SK-N-SH (cell line): ENCODE measurements at regions not wholly inside any gene's neighbourhood (a gene's known extent, or its start where the extent isn't known, plus 50 kb on each side); places are given as distances from the start of the nearest gene placed in this dataset.

Experiments
- CTCF ChIA-PET: fragments of 300-600, 350-600 bp; formaldehyde crosslinking; extraction: SDS; loops from one replicate; lab custom pipeline; 2021; lab: Yijun Ruan, JAX
- POLR2A ChIA-PET: fragments of 350-600 bp; sonication (Branson Sonifier 250); formaldehyde crosslinking; extraction: SDS; loops from one replicate; lab custom pipeline; 2020; ENCODE audit warnings: antibody characterized with exemption, inconsistent platforms; lab: Yijun Ruan, JAX
- DNase-seq: peaks from one replicate; pipeline ENCODE4 v3.0.0; 2012
- H2AFZ ChIP-seq: fragments of 200-600 bp; sonication (generic); 2 replicates; pipeline ENCODE4 v1.8.1; 2016; ENCODE audit warnings: antibody characterized with exemption, mild to moderate bottlenecking, low read depth
- H3F3A ChIP-seq: fragments of 200-600 bp; sonication (generic); replicated peaks from 2 replicates; pipeline ENCODE3; 2016; ENCODE audit warnings: antibody characterized with exemption, mild to moderate bottlenecking; ENCODE audit not compliant: insufficient read depth
- H3K27ac ChIP-seq, 2 experiments: fragments of 200-500 bp in 1 of 2; fragments of 200-600 bp in 1 of 2; sonication (Bioruptor generic) in 1 of 2; sonication (generic), shearing (Covaris generic) in 1 of 2; 2 replicates each; pipeline versions ENCODE4 v1.5.1 to v1.6.1; 2014 to 2016; ENCODE audit warnings: low read depth in 2 of 2, inconsistent platforms in 1 of 2, low read length in 1 of 2, mild to moderate bottlenecking in 1 of 2, mixed read lengths in 1 of 2
- H3K27me3 ChIP-seq: fragments of 200-600 bp; sonication (generic), shearing (Covaris generic); 2 replicates; pipeline ENCODE4 v1.6.1; 2016; ENCODE audit warnings: mixed run types; ENCODE audit not compliant: insufficient read depth
- H3K36me3 ChIP-seq, 2 experiments: fragments of 200-500 bp in 1 of 2; fragments of 200-600 bp in 1 of 2; sonication (Bioruptor generic) in 1 of 2; sonication (generic) in 1 of 2; replicated peaks in 1 of 2; 2 replicates each; pipeline versions ENCODE3 to v1.5.1; 2014 to 2016; ENCODE audit warnings: low read length in 1 of 2, mild to moderate bottlenecking in 1 of 2; ENCODE audit not compliant: insufficient read depth in 2 of 2, control insufficient read depth in 1 of 2
- H3K4me1 ChIP-seq, 2 experiments: fragments of 200-500 bp in 1 of 2; fragments of 200-600 bp in 1 of 2; sonication (Bioruptor generic) in 1 of 2; sonication (generic), shearing (Covaris generic) in 1 of 2; 2 replicates each; pipeline versions ENCODE4 v1.5.1 to v1.6.1; 2014 to 2016; ENCODE audit warnings: low read depth in 1 of 2, low read length in 1 of 2, mixed run types in 1 of 2; ENCODE audit not compliant: insufficient read depth in 2 of 2, control insufficient read depth in 1 of 2
- H3K4me2 ChIP-seq: fragments of 200-600 bp; sonication (generic), shearing (Covaris generic); 2 replicates; pipeline ENCODE4 v1.6.1; 2017; ENCODE audit warnings: mixed run types
- H3K4me3 ChIP-seq, 2 experiments: fragments of 200-500 bp in 1 of 2; fragments of 200-600 bp in 1 of 2; sonication (Bioruptor generic) in 1 of 2; sonication (generic), shearing (Covaris generic) in 1 of 2; 2 replicates each; pipeline versions ENCODE4 v1.5.1 to v1.8.1; 2014 to 2016; ENCODE audit warnings: low read depth in 2 of 2, inconsistent platforms in 1 of 2, low read length in 1 of 2, mild to moderate bottlenecking in 1 of 2, mixed read lengths in 1 of 2, moderate library complexity in 1 of 2
- H3K79me2 ChIP-seq: fragments of 200-600 bp; sonication (generic); 2 replicates; pipeline ENCODE4 v1.8.1; 2017; ENCODE audit warnings: mild to moderate bottlenecking; ENCODE audit not compliant: insufficient read depth
- H3K9ac ChIP-seq: fragments of 200-600 bp; sonication (generic); 2 replicates; pipeline ENCODE4 v1.6.1; 2017; ENCODE audit warnings: mixed run types
- H3K9me2 ChIP-seq: fragments of 200-600 bp; sonication (generic); 2 replicates; pipeline ENCODE4 v1.6.1; 2017; ENCODE audit warnings: mixed run types
- H3K9me3 ChIP-seq: fragments of 200-600 bp; sonication (generic); 2 replicates; pipeline ENCODE4 v1.6.1; 2017; ENCODE audit warnings: mixed run types, mild to moderate bottlenecking, moderate library complexity
- H4K20me1 ChIP-seq: fragments of 200-600 bp; sonication (generic); 2 replicates; pipeline ENCODE4 v1.6.1; 2017; ENCODE audit warnings: mild to moderate bottlenecking, mixed run types; ENCODE audit not compliant: insufficient read depth
- CHD2 ChIP-seq: fragments of 150-350 bp; IDR thresholded peaks from 2 replicates; pipeline ENCODE4 v1.6.1; 2018; ENCODE audit warnings: low read length; ENCODE audit not compliant: partially characterized antibody
- ELF1 ChIP-seq: IDR thresholded peaks from 2 replicates; pipeline ENCODE4 v1.4.0; 2012
- FOSL2 ChIP-seq: IDR thresholded peaks from 2 replicates; pipeline ENCODE4 v1.4.0; 2012; ENCODE audit warnings: low read depth, mild to moderate bottlenecking, moderate library complexity, borderline replicate concordance
- FOXJ3 ChIP-seq: sonication (generic); formaldehyde crosslinking; IDR thresholded peaks from 2 replicates; pipeline ENCODE4 v1.5.1; 2020; ENCODE audit warnings: mild to moderate bottlenecking, missing genetic modification reagents
- GABPA ChIP-seq: IDR thresholded peaks from 2 replicates; pipeline ENCODE4 v1.4.0; 2012; ENCODE audit warnings: low read depth, mild to moderate bottlenecking
- JUND ChIP-seq: IDR thresholded peaks from 2 replicates; pipeline ENCODE4 v1.4.0; 2012
- MXI1 ChIP-seq: IDR thresholded peaks from 2 replicates; pipeline ENCODE4 v1.6.1; 2012; ENCODE audit warnings: mild to moderate bottlenecking, low read depth, low read length, improper control_type of control experiment
- NFIC ChIP-seq: IDR thresholded peaks from 2 replicates; pipeline ENCODE4 v1.4.0; 2012; ENCODE audit warnings: borderline replicate concordance
- NRF1 ChIP-seq: IDR thresholded peaks from 2 replicates; pipeline ENCODE4 v1.6.1; 2012; ENCODE audit warnings: low read depth, mild to moderate bottlenecking, low read length
- RFX5 ChIP-seq: IDR thresholded peaks from 2 replicates; pipeline ENCODE4 v1.6.1; 2012; ENCODE audit warnings: mild to moderate bottlenecking, improper control_type of control experiment, low read length
- TAF1 ChIP-seq: IDR thresholded peaks from 2 replicates; pipeline ENCODE4 v1.6.1; 2012; ENCODE audit warnings: low read depth, mild to moderate bottlenecking, low read length, moderate library complexity, borderline replicate concordance
- TCF12 ChIP-seq: IDR thresholded peaks from 2 replicates; pipeline ENCODE4 v1.4.0; 2012
- YY1 ChIP-seq: IDR thresholded peaks from 2 replicates; pipeline ENCODE4 v1.4.0; 2012; ENCODE audit warnings: low read depth, mild to moderate bottlenecking
- WGBS: methylation state at CpG from one replicate; pipeline ENCODE4 v1.1.6; 2017; ENCODE audit warnings: low lambda C conversion rate; 5-methylcytosine and 5-hydroxymethylcytosine counted together
- TF ChIP-seq, protein P1 (sequence below): IDR thresholded peaks from 2 replicates; pipeline ENCODE4 v1.4.0; 2012; ENCODE audit warnings: low read depth, borderline replicate concordance
- TF ChIP-seq, protein P2 (sequence below): IDR thresholded peaks from 2 replicates; pipeline ENCODE4; 2012
- TF ChIP-seq, protein P3 (sequence below): fragments of 150-350 bp; IDR thresholded peaks from 2 replicates; pipeline ENCODE4 v1.6.1; 2017; ENCODE audit warnings: antibody characterized with exemption, low read length, low read depth, borderline replicate concordance
- TF ChIP-seq, protein P4 (sequence below): IDR thresholded peaks from 2 replicates; pipeline ENCODE4 v1.6.1; 2012; ENCODE audit warnings: mild to moderate bottlenecking, low read depth, low read length, moderate library complexity

DNA sequence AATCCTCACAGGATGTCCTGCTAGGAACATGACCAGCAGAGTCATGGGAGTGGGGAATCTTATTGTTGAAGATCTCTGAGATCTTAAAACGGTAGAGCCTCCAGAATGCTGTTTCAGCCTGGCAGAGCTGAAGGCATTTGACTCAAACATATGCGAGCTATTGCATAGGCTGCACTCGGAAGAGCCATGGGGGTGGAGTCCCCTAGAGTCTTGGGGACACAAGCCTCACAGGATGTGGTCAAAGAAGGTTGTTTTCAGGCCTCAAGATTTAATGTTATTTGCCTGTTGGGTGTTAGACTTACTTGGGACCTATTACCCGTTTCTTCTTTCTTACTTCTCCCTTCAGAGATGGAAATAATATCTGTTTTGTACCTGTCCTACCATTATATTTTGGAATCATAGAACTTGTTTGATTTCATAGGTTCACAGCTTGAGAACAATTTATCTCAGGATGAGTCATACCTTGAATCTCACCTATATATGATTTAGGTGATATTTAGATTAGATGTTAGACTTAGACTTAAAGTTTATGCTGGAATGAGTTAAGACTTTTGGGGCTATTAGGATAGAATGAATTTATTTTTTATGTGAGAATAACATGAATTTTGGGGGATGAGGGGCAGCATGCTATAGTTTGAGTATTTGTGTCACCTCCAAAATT, 172.2 kb upstream of the ATP2B1 start:
- DNase-seq: no peak
- CTCF ChIA-PET: interaction anchor here (1.2 kb wide), 1 partner anchor 310 kb away, joined by 3 read pairs; no protein-coding TSS in a partner anchor

More for the DNA sequence above, 172.2 kb upstream of the ATP2B1 start:
- no peaks in the 10 kb centered on the region for H3F3A ChIP-seq
- no peak overlapping the region for H3K4me2 ChIP-seq
- POLR2A ChIA-PET: no interaction called here
- H3K4me1 ChIP-seq: no peaks in the 10 kb centered on the region
- no peaks in the 10 kb centered on the region for H3K27me3 ChIP-seq
- TF ChIP-seq MXI1: no peak
- TF ChIP-seq GABPA: no peak
- TF ChIP-seq, protein P1, sequence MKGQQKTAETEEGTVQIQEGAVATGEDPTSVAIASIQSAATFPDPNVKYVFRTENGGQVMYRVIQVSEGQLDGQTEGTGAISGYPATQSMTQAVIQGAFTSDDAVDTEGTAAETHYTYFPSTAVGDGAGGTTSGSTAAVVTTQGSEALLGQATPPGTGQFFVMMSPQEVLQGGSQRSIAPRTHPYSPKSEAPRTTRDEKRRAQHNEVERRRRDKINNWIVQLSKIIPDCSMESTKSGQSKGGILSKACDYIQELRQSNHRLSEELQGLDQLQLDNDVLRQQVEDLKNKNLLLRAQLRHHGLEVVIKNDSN: no peak
- no peak for TF ChIP-seq NRF1
- TF ChIP-seq NFIC: no peak
- TF ChIP-seq, protein P2, sequence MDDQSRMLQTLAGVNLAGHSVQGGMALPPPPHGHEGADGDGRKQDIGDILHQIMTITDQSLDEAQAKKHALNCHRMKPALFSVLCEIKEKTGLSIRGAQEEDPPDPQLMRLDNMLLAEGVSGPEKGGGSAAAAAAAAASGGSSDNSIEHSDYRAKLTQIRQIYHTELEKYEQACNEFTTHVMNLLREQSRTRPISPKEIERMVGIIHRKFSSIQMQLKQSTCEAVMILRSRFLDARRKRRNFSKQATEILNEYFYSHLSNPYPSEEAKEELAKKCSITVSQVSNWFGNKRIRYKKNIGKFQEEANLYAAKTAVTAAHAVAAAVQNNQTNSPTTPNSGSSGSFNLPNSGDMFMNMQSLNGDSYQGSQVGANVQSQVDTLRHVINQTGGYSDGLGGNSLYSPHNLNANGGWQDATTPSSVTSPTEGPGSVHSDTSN: no peak
- TF ChIP-seq TAF1: no peak
- TF ChIP-seq FOSL2: no peak
- TF ChIP-seq ELF1: no peak
- TF ChIP-seq RFX5: no peak
- TF ChIP-seq, protein P3, sequence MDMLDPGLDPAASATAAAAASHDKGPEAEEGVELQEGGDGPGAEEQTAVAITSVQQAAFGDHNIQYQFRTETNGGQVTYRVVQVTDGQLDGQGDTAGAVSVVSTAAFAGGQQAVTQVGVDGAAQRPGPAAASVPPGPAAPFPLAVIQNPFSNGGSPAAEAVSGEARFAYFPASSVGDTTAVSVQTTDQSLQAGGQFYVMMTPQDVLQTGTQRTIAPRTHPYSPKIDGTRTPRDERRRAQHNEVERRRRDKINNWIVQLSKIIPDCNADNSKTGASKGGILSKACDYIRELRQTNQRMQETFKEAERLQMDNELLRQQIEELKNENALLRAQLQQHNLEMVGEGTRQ: no peak
- no peak for TF ChIP-seq FOXJ3 (CRISPR knock-in tag)
- no peak for TF ChIP-seq TCF12
- TF ChIP-seq, protein P4, sequence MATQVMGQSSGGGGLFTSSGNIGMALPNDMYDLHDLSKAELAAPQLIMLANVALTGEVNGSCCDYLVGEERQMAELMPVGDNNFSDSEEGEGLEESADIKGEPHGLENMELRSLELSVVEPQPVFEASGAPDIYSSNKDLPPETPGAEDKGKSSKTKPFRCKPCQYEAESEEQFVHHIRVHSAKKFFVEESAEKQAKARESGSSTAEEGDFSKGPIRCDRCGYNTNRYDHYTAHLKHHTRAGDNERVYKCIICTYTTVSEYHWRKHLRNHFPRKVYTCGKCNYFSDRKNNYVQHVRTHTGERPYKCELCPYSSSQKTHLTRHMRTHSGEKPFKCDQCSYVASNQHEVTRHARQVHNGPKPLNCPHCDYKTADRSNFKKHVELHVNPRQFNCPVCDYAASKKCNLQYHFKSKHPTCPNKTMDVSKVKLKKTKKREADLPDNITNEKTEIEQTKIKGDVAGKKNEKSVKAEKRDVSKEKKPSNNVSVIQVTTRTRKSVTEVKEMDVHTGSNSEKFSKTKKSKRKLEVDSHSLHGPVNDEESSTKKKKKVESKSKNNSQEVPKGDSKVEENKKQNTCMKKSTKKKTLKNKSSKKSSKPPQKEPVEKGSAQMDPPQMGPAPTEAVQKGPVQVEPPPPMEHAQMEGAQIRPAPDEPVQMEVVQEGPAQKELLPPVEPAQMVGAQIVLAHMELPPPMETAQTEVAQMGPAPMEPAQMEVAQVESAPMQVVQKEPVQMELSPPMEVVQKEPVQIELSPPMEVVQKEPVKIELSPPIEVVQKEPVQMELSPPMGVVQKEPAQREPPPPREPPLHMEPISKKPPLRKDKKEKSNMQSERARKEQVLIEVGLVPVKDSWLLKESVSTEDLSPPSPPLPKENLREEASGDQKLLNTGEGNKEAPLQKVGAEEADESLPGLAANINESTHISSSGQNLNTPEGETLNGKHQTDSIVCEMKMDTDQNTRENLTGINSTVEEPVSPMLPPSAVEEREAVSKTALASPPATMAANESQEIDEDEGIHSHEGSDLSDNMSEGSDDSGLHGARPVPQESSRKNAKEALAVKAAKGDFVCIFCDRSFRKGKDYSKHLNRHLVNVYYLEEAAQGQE: no peak
- no peak for TF ChIP-seq JUND
- TF ChIP-seq CHD2: no peak
- no peak for TF ChIP-seq YY1
- TF ChIP-seq, all 33 proteins: peak for 0
- H3K36me3 ChIP-seq: no peaks in the 10 kb centered on the region
- H3K79me2 ChIP-seq: no peaks in the 10 kb centered on the region
- H4K20me1 ChIP-seq: no peaks in the 10 kb centered on the region
- H3K9ac ChIP-seq: no peak overlapping the region
- no peaks in the 10 kb centered on the region for H3K9me3 ChIP-seq
- no peaks in the 10 kb centered on the region for H3K9me2 ChIP-seq
- no peak overlapping the region for H2AFZ ChIP-seq
- no peak overlapping the region for H3K27ac ChIP-seq
- no peak overlapping the region for H3K4me3 ChIP-seq
- 89% methylated on average over 4 of the region's 4 CpGs for WGBS
